Esophagus muscularis mucosa (tissue), 4 donors: ENCODE measurements at regions not wholly inside any gene's neighbourhood (a gene's known extent, or its start where the extent isn't known, plus 50 kb on each side); places are given as distances from the start of the nearest gene placed in this dataset.

Source experiments
- DNase-seq: peaks from one replicate; pipeline ENCODE4 v3.0.0-alpha.2; 2017; ENCODE audit errors: extremely low spot score
- H3K27ac ChIP-seq, 4 donors: fragments of 200-600 bp; sonication (generic); replicated peaks in 1 of 4; 1 replicate in 3 of 4; 2 replicates in 1 of 4; pipeline ENCODE4 v1.5.1; 2016 to 2019; ENCODE audit warnings: mild to moderate bottlenecking in 1 of 4
- H3K27me3 ChIP-seq, 4 donors: fragments of 200-600 bp; sonication (generic); one replicate each; pipeline versions ENCODE4 v1.5.1 to v1.6.0; 2016 to 2019
- H3K36me3 ChIP-seq, 4 donors: fragments of 200-600 bp; sonication (generic); one replicate each; pipeline ENCODE4 v1.5.1; 2016 to 2019
- H3K4me1 ChIP-seq, 4 donors: fragments of 200-600 bp; sonication (generic); one replicate each; pipeline ENCODE4 v1.5.1; 2016 to 2019
- H3K4me3 ChIP-seq, 4 donors: fragments of 200-600 bp; sonication (generic); 1 replicate in 2 of 4; 2 replicates in 2 of 4; pipeline ENCODE4 v1.5.1; 2016 to 2019; ENCODE audit warnings: mild to moderate bottlenecking in 4 of 4, moderate library complexity in 1 of 4
- H3K9me3 ChIP-seq, 4 donors: fragments of 200-600 bp; sonication (generic); 1 replicate in 3 of 4; 2 replicates in 1 of 4; pipeline ENCODE4 v1.5.1; 2016 to 2019
- EP300 ChIP-seq: sonication (generic); formaldehyde crosslinking; IDR thresholded peaks from one replicate; pipeline ENCODE4 v1.6.1; 2017; ENCODE audit warnings: antibody characterized with exemption
- POLR2A ChIP-seq: fragments of 450-650 bp; IDR thresholded peaks from one replicate; pipeline ENCODE4 v1.6.1; 2017; ENCODE audit warnings: antibody characterized with exemption, moderate library complexity, mild to moderate bottlenecking, low read depth
- POLR2AphosphoS5 ChIP-seq, 2 donors: sonication (generic); formaldehyde crosslinking; IDR thresholded peaks; one replicate each; pipeline ENCODE4 v1.6.1; 2017; ENCODE audit warnings: antibody characterized with exemption in 2 of 2
- WGBS: methylation state at CpG from one replicate; pipeline ENCODE4 v1.1.5; 2018; 5-methylcytosine and 5-hydroxymethylcytosine counted together
- intact Hi-C: fragments of 100-400 bp; cut with DNase I; formaldehyde crosslinking; loops from one replicate; pipeline ENCODE4 v1.15.1; 2023
- TF ChIP-seq, protein P1 (sequence below), 3 experiments: fragments of 200-600 bp in 2 of 3; fragments of 450-650 bp in 1 of 3; sonication (generic) in 2 of 3; IDR thresholded peaks; one replicate each; pipeline ENCODE4 v1.5.1; 2017 to 2019; ENCODE audit warnings: antibody characterized with exemption in 3 of 3, mild to moderate bottlenecking in 2 of 3, moderate library complexity in 1 of 3

DNA sequence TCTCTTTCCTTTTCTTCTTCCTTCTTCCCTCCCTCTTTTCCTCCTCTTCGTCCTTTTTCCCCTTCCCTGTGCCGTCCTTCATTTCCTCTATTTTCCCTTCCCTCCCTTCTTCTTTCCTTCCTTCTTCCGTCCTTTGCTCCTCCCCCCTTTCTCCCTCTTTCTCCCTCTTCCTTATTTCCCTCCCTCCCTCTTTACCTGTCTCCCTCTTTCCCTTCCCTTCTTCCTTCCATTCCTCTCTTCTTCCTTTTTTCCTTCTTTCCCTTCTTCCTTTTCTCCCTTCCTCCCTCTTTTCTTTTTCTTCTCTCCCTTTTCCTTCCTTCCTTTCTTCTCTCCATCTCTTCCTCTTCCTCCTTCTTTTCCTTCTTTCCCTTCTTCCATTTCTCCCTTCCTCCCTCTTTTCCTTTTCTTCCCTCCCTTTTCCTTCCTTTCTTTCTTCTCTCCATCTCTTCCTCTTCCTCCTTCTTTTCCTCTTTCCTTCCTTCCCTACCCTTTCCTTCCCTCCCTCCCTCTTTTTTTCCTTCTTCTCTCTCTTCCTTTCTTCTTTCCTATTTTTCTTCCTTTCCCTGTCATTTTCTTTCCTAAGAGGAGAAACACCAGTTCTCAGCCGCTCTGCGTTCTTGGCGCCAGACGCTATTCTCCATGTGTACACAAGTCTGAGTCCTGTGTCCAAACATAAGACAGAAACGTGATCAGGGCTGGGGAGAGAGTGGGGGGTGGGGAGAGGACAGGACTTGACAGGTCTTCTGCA lies 597.1 kb downstream of the MID1IP1 start:
- no peaks in the 10 kb centered on the region for H3K27me3 ChIP-seq
- DNase-seq: no peak
- no peak overlapping the region for H3K27ac ChIP-seq
- TF ChIP-seq, protein P1, sequence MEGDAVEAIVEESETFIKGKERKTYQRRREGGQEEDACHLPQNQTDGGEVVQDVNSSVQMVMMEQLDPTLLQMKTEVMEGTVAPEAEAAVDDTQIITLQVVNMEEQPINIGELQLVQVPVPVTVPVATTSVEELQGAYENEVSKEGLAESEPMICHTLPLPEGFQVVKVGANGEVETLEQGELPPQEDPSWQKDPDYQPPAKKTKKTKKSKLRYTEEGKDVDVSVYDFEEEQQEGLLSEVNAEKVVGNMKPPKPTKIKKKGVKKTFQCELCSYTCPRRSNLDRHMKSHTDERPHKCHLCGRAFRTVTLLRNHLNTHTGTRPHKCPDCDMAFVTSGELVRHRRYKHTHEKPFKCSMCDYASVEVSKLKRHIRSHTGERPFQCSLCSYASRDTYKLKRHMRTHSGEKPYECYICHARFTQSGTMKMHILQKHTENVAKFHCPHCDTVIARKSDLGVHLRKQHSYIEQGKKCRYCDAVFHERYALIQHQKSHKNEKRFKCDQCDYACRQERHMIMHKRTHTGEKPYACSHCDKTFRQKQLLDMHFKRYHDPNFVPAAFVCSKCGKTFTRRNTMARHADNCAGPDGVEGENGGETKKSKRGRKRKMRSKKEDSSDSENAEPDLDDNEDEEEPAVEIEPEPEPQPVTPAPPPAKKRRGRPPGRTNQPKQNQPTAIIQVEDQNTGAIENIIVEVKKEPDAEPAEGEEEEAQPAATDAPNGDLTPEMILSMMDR (IDR thresholded peaks at IDR 0.05): no peak
- no peak for TF ChIP-seq POLR2A
- intact Hi-C loops: no loop called here
- 53% methylated on average over 8 of the region's 8 CpGs for WGBS
- H3K4me1 ChIP-seq: peaks cover 0 to 14% (median 10%) of the 10 kb centered on the region in 4 donors
- H3K36me3 ChIP-seq: no peaks in the 10 kb centered on the region
- H3K4me3 ChIP-seq: no peak overlapping the region
- H3K9me3 ChIP-seq: no peaks in the 10 kb centered on the region

DNA sequence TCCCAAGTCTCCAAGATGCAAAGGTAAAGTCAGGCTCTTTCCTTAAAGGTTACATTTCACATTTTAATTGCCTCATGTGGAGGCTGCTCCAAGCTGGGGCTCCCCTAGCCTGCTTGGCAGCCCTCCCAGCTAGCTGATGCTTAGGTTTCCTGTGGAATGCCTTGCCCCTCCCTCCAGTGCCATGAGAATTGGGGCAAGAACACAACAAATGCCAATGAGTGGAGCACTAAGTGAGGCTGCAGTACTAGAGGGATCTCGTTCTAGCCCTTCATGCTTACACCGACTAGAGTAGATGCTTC lies 597.7 kb downstream of the MID1IP1 start:
- Histone ChIP-seq H3K4me1 (peaks cover 0 to 14% (median 10%) of the 10 kb centered on the region in 4 donors), H3K4me3 (no peak overlapping the region), H3K9me3 (no peaks in the 10 kb centered on the region), H3K36me3 (no peaks in the 10 kb centered on the region), H3K27me3 (no peaks in the 10 kb centered on the region), H3K27ac (no peak overlapping the region)
- no peak for DNase-seq
- WGBS: 60% methylated on average over 2 of the region's 2 CpGs
- intact Hi-C loops: no loop called here
- TF ChIP-seq, protein P1 (IDR thresholded peaks at IDR 0.05): no peak
- no peak for TF ChIP-seq POLR2A
- no peak for TF ChIP-seq EP300
- no peak for TF ChIP-seq POLR2AphosphoS5 (IDR thresholded peaks at IDR 0.05)

DNA sequence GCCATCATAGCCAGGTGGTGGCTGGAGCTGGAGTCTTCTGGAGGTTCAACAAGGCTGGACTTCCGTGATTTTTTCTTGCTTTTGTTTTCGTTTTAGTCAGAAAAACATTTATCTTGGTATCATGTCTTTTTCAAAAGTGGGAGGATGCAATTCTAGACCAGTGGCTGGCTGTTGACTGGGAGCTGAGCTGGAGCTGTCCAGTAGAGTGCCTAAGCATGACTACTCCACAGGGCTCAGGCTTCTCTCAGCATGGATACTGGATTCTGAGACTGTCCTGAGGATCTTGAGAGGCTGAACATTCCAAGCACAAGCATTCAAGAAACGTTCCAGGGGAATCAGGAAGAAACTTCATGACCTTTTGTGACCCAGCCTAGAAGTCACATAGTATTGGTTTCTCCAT lies 598.1 kb downstream of the MID1IP1 start:
- no peak overlapping the region for H3K27ac ChIP-seq
- H3K4me3 ChIP-seq: no peak overlapping the region
- no peaks in the 10 kb centered on the region for H3K36me3 ChIP-seq
- TF ChIP-seq POLR2A: no peak
- DNase-seq: no peak
- no peaks in the 10 kb centered on the region for H3K27me3 ChIP-seq
- 16% methylated on average over 3 of the region's 3 CpGs for WGBS
- peaks cover 0 to 14% (median 10%) of the 10 kb centered on the region in 4 donors for H3K4me1 ChIP-seq
- H3K9me3 ChIP-seq: no peaks in the 10 kb centered on the region
- intact Hi-C loops: no loop called here

DNA sequence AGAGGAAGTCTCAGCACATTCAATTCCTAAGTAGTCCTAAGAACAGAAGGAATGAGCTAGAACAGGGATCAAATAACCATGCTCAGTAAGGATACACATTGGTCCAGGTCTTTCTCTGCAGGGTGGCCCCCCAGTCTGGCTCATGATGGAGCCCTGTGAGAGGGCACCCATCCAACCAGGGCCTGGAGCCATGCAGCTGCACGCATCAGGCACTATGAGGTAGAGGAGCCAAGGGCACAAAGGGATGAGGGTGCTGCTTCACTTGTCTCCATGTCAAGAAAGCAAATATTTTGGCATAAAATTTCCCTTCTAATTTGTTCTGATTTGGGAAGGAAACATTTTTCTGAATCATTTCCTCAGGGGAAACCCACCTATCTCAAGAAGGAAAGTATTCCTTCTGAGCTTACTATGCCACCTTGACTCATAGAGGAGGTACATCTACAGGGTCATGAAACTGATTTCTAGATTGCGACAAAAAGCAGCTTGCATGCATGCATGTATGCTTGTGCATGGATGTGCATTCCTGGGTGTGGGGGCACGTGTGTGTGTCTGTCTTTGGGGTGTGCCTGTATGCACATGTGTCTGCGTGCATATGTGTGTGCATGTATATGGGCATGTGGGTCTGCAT lies 600.3 kb downstream of the MID1IP1 start:
- DNase-seq: no peak
- H3K27me3 ChIP-seq: no peaks in the 10 kb centered on the region
- no peak overlapping the region for H3K27ac ChIP-seq
- intact Hi-C loops: no loop called here
- H3K36me3 ChIP-seq: no peaks in the 10 kb centered on the region
- H3K4me1 ChIP-seq: peaks cover 0 to 14% (median 10%) of the 10 kb centered on the region in 4 donors
- TF ChIP-seq EP300 (no peak), POLR2AphosphoS5 (IDR thresholded peaks at IDR 0.05) (no peak), POLR2A (no peak)
- TF ChIP-seq, protein P1 (IDR thresholded peaks at IDR 0.05): no peak
- H3K9me3 ChIP-seq: no peaks in the 10 kb centered on the region
- 74% methylated on average over 4 of the region's 4 CpGs for WGBS
- no peak overlapping the region for H3K4me3 ChIP-seq

DNA sequence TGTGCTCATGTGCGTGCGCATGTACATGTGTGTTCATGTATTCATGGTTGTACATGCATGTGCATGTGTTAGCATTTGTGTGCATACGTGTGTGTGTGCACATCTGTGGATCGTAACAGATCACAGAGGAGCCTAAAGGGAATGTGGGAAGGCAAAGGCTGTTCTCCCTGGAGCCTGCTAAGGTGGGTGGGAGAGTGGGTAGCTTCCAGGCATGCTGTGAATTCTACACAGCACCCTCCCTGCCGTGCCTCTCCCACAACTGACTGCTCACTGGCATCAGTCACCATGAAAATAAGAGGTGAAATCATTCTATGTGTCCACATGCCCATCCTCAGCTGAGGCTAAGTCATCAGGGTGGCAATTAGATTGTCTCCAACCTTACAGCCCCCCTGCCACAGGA lies 600.9 kb downstream of the MID1IP1 start:
- intact Hi-C loops: no loop called here
- TF ChIP-seq, protein P1 (IDR thresholded peaks at IDR 0.05): no peak
- TF ChIP-seq POLR2AphosphoS5 (IDR thresholded peaks at IDR 0.05): no peak
- no peak for TF ChIP-seq EP300
- TF ChIP-seq POLR2A: no peak
- Histone ChIP-seq H3K4me3 (no peak overlapping the region), H3K36me3 (no peaks in the 10 kb centered on the region), H3K4me1 (peaks cover 0 to 14% (median 10%) of the 10 kb centered on the region in 4 donors), H3K27ac (no peak overlapping the region), H3K9me3 (no peaks in the 10 kb centered on the region), H3K27me3 (no peaks in the 10 kb centered on the region)
- 84% methylated on average over 2 of the region's 5 CpGs for WGBS
- no peak for DNase-seq
